ENCODE measurements at regions not wholly inside any gene's neighbourhood (a gene's known extent, or its start where the extent isn't known, plus 50 kb on each side); places are given as distances from the start of the nearest gene placed in this dataset.
"Not testable (repeated sequence)": the region's sequence is repeated elsewhere in the genome, so short reads cannot be mapped to it uniquely, and the experiment has no call there.

- Mint-ChIP-seq H3K36me3 (ENCODE audit: insufficient read depth, unreplicated experiment) (no peaks in the 10 kb centered on the region), H3K9me3 (ENCODE audit: unreplicated experiment) (no peaks in the 10 kb centered on the region), H3K27ac (ENCODE audit: low read depth, unreplicated experiment) (no peak overlapping the region), H3K4me3 (ENCODE audit: unreplicated experiment) (no peak overlapping the region), H3K4me1 (ENCODE audit: insufficient read depth, unreplicated experiment) (no peaks in the 10 kb centered on the region), H3K27me3 (ENCODE audit: insufficient read depth, unreplicated experiment) (no peaks in the 10 kb centered on the region)
- BruUV-seq (replicated peaks), result no TSS peak
- ChIA-PET POLR2A (no interaction called here), CTCF (no interaction called here)
- no peak for TF ChIP-seq CTCF (IDR thresholded peaks at IDR 0.05; ENCODE audit: unreplicated experiment)
- intact Hi-C loops (cut with micrococcal nuclease), result no loop called here
- DNase-seq (ENCODE audit: unreplicated experiment), result no peak
These were observed 282.4 kb upstream of the DYNLRB2 start for GRCh38 chr16:80258407-80258806.

- DNase-seq (ENCODE audit: unreplicated experiment), result no peak
- Mint-ChIP-seq H3K27ac (ENCODE audit: low read depth, unreplicated experiment) (no peak overlapping the region), H3K4me1 (ENCODE audit: insufficient read depth, unreplicated experiment) (no peaks in the 10 kb centered on the region), H3K4me3 (ENCODE audit: unreplicated experiment) (no peak overlapping the region), H3K9me3 (ENCODE audit: unreplicated experiment) (no peaks in the 10 kb centered on the region), H3K27me3 (ENCODE audit: insufficient read depth, unreplicated experiment) (no peaks in the 10 kb centered on the region), H3K36me3 (ENCODE audit: insufficient read depth, unreplicated experiment) (no peaks in the 10 kb centered on the region)
- intact Hi-C loops (cut with micrococcal nuclease), result no loop called here
- BruUV-seq (replicated peaks), result no TSS peak
- CTCF ChIA-PET, result interaction anchor here (1.2 kb wide), 1 partner anchor 488 kb away, joined by 3 read pairs; no protein-coding TSS in a partner anchor
- TF ChIP-seq CTCF (IDR thresholded peaks at IDR 0.05; ENCODE audit: unreplicated experiment), result no peak
- POLR2A ChIA-PET, result interaction anchor here (1.2 kb wide), 1 partner anchor 26 kb away, joined by 3 read pairs; no protein-coding TSS in a partner anchor
These were observed 285.8 kb upstream of the DYNLRB2 start for GRCh38 chr16:80254970-80255369.

GRCh38 chr16:80253741-80254140, 287.1 kb upstream of the DYNLRB2 start:
- H3K27ac Mint-ChIP-seq (ENCODE audit: low read depth, unreplicated experiment), result no peak overlapping the region
- no peaks in the 10 kb centered on the region for H3K36me3 Mint-ChIP-seq (ENCODE audit: insufficient read depth, unreplicated experiment)
- H3K27me3 Mint-ChIP-seq (ENCODE audit: insufficient read depth, unreplicated experiment), result no peaks in the 10 kb centered on the region
- TF ChIP-seq CTCF (IDR thresholded peaks at IDR 0.05; ENCODE audit: unreplicated experiment), result no peak
- intact Hi-C loops (cut with micrococcal nuclease), result no loop called here
- ChIA-PET POLR2A (no interaction called here), CTCF (interaction anchor here (1.2 kb wide), 1 partner anchor 486 kb away, joined by 3 read pairs; no protein-coding TSS in a partner anchor)
- no peaks in the 10 kb centered on the region for H3K9me3 Mint-ChIP-seq (ENCODE audit: unreplicated experiment)
- no peak for DNase-seq (ENCODE audit: unreplicated experiment)
- H3K4me3 Mint-ChIP-seq (ENCODE audit: unreplicated experiment), result no peak overlapping the region
- no peaks in the 10 kb centered on the region for H3K4me1 Mint-ChIP-seq (ENCODE audit: insufficient read depth, unreplicated experiment)
- no TSS peak for BruUV-seq (replicated peaks)

GRCh38 chr16:80250381-80250780, 290.4 kb upstream of the DYNLRB2 start:
- BruUV-seq (replicated peaks), result no TSS peak
- intact Hi-C loops (cut with micrococcal nuclease), result no loop called here
- POLR2A ChIA-PET, result no interaction called here
- Mint-ChIP-seq H3K27me3 (ENCODE audit: insufficient read depth, unreplicated experiment) (no peaks in the 10 kb centered on the region), H3K27ac (ENCODE audit: low read depth, unreplicated experiment) (no peak overlapping the region), H3K9me3 (ENCODE audit: unreplicated experiment) (no peaks in the 10 kb centered on the region), H3K4me3 (ENCODE audit: unreplicated experiment) (no peak overlapping the region), H3K4me1 (ENCODE audit: insufficient read depth, unreplicated experiment) (no peaks in the 10 kb centered on the region), H3K36me3 (ENCODE audit: insufficient read depth, unreplicated experiment) (no peaks in the 10 kb centered on the region)
- no peak for TF ChIP-seq CTCF (IDR thresholded peaks at IDR 0.05; ENCODE audit: unreplicated experiment)
- CTCF ChIA-PET, result interaction anchor here (0.6 kb wide), 2 partner anchors 211 to 271 kb away, joined by 5 read pairs; no protein-coding TSS in a partner anchor
- DNase-seq (ENCODE audit: unreplicated experiment), result peak; percentile 30

GRCh38 chr16:80243303-80243702, 297.5 kb upstream of the DYNLRB2 start:
- H3K36me3 Mint-ChIP-seq (ENCODE audit: insufficient read depth, unreplicated experiment); H3K27ac Mint-ChIP-seq (ENCODE audit: low read depth, unreplicated experiment); H3K4me3 Mint-ChIP-seq (ENCODE audit: unreplicated experiment); H3K27me3 Mint-ChIP-seq (ENCODE audit: insufficient read depth, unreplicated experiment); CTCF ChIA-PET; POLR2A ChIA-PET; intact Hi-C loops (cut with micrococcal nuclease); H3K4me1 Mint-ChIP-seq (ENCODE audit: insufficient read depth, unreplicated experiment); BruUV-seq (replicated peaks); DNase-seq (ENCODE audit: unreplicated experiment); H3K9me3 Mint-ChIP-seq (ENCODE audit: unreplicated experiment): not testable (repeated sequence)

GRCh38 chr16:80242279-80242678, 298.5 kb upstream of the DYNLRB2 start:
- intact Hi-C loops (cut with micrococcal nuclease); BruUV-seq (replicated peaks); H3K4me3 Mint-ChIP-seq (ENCODE audit: unreplicated experiment): not testable (repeated sequence)

More at GRCh38 chr16:80242279-80242678, 298.5 kb upstream of the DYNLRB2 start:
- H3K9me3 Mint-ChIP-seq (ENCODE audit: unreplicated experiment); H3K27me3 Mint-ChIP-seq (ENCODE audit: insufficient read depth, unreplicated experiment); H3K4me1 Mint-ChIP-seq (ENCODE audit: insufficient read depth, unreplicated experiment); H3K27ac Mint-ChIP-seq (ENCODE audit: low read depth, unreplicated experiment); POLR2A ChIA-PET; DNase-seq (ENCODE audit: unreplicated experiment); H3K36me3 Mint-ChIP-seq (ENCODE audit: insufficient read depth, unreplicated experiment): not testable (repeated sequence)
- CTCF ChIA-PET, result interaction anchor here (0.7 kb wide), 1 partner anchor 497 kb away, joined by 3 read pairs; no protein-coding TSS in a partner anchor

All from MCF 10A (cell line).